Gastroesophageal sphincter (tissue), 4 donors: ENCODE measurements at regions not wholly inside any gene's neighbourhood (a gene's known extent, or its start where the extent isn't known, plus 50 kb on each side); places are given as distances from the start of the nearest gene placed in this dataset.
A peak's percentile ranks its signal among the peaks of the same experiment; 100 is the strongest.

Source experiments
- ATAC-seq: fragments of 150-250 bp; one replicate; pipeline ENCODE4 v1.9.1; 2016; ENCODE audit warnings: mild to moderate bottlenecking, moderate library complexity
- H3K27ac ChIP-seq, 4 donors: fragments of 200-600 bp; sonication (generic) in 3 of 4; 1 replicate in 3 of 4; 2 replicates in 1 of 4; pipeline ENCODE4 v1.5.1; 2016 to 2019
- H3K27me3 ChIP-seq: fragments of 200-600 bp; sonication (generic); one replicate; pipeline ENCODE4 v1.5.1; 2019
- H3K36me3 ChIP-seq, 2 donors: fragments of 200-600 bp; sonication (generic); one replicate each; pipeline ENCODE4 v1.5.1; 2019; ENCODE audit warnings: control low read depth in 1 of 2
- H3K4me1 ChIP-seq, 3 donors: fragments of 200-600 bp; sonication (generic); 1 replicate in 2 of 3; 2 replicates in 1 of 3; pipeline ENCODE4 v1.5.1; 2016 to 2019; ENCODE audit warnings: control low read depth in 2 of 3
- H3K4me3 ChIP-seq, 2 donors: fragments of 200-600 bp; sonication (generic); one replicate each; pipeline ENCODE4 v1.5.1; 2019; ENCODE audit warnings: mild to moderate bottlenecking in 1 of 2, moderate library complexity in 1 of 2
- H3K9me3 ChIP-seq, 3 donors: fragments of 200-600 bp; sonication (generic); one replicate each; pipeline ENCODE4 v1.5.1; 2017 to 2019; ENCODE audit warnings: control low read depth in 2 of 3
- CTCF ChIP-seq, 4 experiments: fragments of 200-600 bp in 2 of 4; fragments of 450-650 bp in 2 of 4; sonication (generic) in 1 of 4; IDR thresholded peaks; one replicate each; pipeline ENCODE4 v1.5.1; 2017 to 2019; ENCODE audit warnings: antibody characterized with exemption in 4 of 4, mild to moderate bottlenecking in 2 of 4, moderate library complexity in 2 of 4
- EP300 ChIP-seq: sonication (generic); formaldehyde crosslinking; IDR thresholded peaks from one replicate; pipeline ENCODE4 v1.6.1; 2017; ENCODE audit warnings: antibody characterized with exemption, mild to moderate bottlenecking
- POLR2A ChIP-seq, 2 donors: fragments of 450-650 bp; IDR thresholded peaks; one replicate each; pipeline ENCODE4 v1.6.1; 2017; ENCODE audit warnings: antibody characterized with exemption in 2 of 2, mild to moderate bottlenecking in 2 of 2, moderate library complexity in 1 of 2
- POLR2AphosphoS5 ChIP-seq: sonication (generic); formaldehyde crosslinking; IDR thresholded peaks from one replicate; pipeline ENCODE4 v1.6.1; 2017; ENCODE audit warnings: antibody characterized with exemption
- WGBS, 2 donors: methylation state at CpG; one replicate each; pipeline ENCODE4 v1.1.5; 2018; ENCODE audit warnings: low coverage in 1 of 2; 5-methylcytosine and 5-hydroxymethylcytosine counted together

- ATAC-seq: no peak
- no peaks in the 10 kb centered on the region for H3K36me3 ChIP-seq
- H3K27me3 ChIP-seq: no peaks in the 10 kb centered on the region
- no peak overlapping the region for H3K4me3 ChIP-seq
- TF ChIP-seq CTCF (IDR thresholded peaks at IDR 0.05) (no peak), POLR2AphosphoS5 (no peak), POLR2A (IDR thresholded peaks at IDR 0.05) (no peak), EP300 (no peak)
- WGBS, 2 donors: 23 to 51% methylated on average over 6 of the region's 7 CpGs
- peak overlapping the region in 2 of 4 donors; percentile 10 to 38 for H3K27ac ChIP-seq
- peaks cover 0 to 14% (median 5%) of the 10 kb centered on the region in 3 donors for H3K4me1 ChIP-seq
- H3K9me3 ChIP-seq: no peaks in the 10 kb centered on the region
These were observed 447.5 kb downstream of the TNS1 start for GRCh38 chr2:217555081-217555876.

DNA sequence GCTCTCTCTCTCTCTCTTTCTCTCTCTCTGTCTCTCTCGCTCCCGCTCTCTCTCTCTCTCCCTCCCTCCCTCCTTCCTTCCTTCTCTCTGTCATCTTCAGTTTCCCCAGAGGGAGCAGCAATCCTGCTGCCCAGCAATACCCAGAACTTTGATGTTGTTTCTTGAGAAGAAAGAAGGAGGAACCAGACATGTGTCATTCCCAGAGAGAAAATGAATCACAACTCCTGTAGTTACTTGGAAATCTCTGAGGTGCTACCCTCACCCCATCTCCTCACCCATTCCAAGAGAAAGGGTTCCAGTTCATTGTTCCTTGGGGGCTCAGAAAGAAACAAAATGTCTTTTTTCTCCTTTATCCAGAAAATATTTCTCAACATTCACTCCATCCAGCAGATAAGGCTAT is 449.1 kb downstream of the TNS1 start:
- H3K4me3 ChIP-seq: no peak overlapping the region
- peaks cover 0 to 14% (median 5%) of the 10 kb centered on the region in 3 donors for H3K4me1 ChIP-seq
- H3K27me3 ChIP-seq: no peaks in the 10 kb centered on the region
- H3K27ac ChIP-seq: no peak overlapping the region
- WGBS, 2 donors: no CpG with 5 or more reads among the region's 2 CpGs
- no peaks in the 10 kb centered on the region for H3K9me3 ChIP-seq
- TF ChIP-seq POLR2A (IDR thresholded peaks at IDR 0.05): no peak
- TF ChIP-seq CTCF (IDR thresholded peaks at IDR 0.05): no peak
- TF ChIP-seq EP300: no peak
- TF ChIP-seq POLR2AphosphoS5: no peak
- ATAC-seq: peak; percentile 19
- H3K36me3 ChIP-seq: no peaks in the 10 kb centered on the region

- Histone ChIP-seq H3K4me3 (no peak overlapping the region), H3K27ac (no peak overlapping the region), H3K9me3 (no peaks in the 10 kb centered on the region), H3K27me3 (no peaks in the 10 kb centered on the region), H3K4me1 (peaks cover 0 to 14% (median 5%) of the 10 kb centered on the region in 3 donors), H3K36me3 (no peaks in the 10 kb centered on the region)
- no peak for ATAC-seq
- TF ChIP-seq POLR2AphosphoS5 (no peak), POLR2A (IDR thresholded peaks at IDR 0.05) (no peak), CTCF (IDR thresholded peaks at IDR 0.05) (no peak), EP300 (no peak)
- WGBS, 2 donors: 100% methylated on average over 4 of the region's 4 CpGs; no CpG with 5 or more reads in 1 of the 2 donors
These were observed 449.6 kb downstream of the TNS1 start for GRCh38 chr2:217553202-217553601.

DNA sequence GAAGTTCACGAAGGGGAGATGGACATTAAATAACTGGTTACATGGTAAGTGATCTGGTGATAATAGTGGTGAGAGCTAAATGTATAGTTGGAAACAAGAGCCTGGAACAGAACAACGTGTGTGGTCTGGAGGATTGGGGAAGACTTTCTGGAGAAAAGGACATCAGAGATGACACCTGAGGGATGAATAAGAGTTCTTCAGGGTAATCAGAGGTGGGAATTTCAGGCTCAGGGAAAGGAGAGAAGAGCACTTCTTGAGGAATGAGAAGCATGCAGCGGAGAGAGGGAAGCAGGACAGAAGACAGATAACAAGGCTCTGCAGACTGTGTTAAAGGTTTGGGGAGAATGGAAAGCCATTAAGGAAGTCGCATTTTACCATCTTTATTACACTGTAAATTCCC is 450.7 kb downstream of the TNS1 start:
- no peaks in the 10 kb centered on the region for H3K9me3 ChIP-seq
- no peak overlapping the region for H3K27ac ChIP-seq
- TF ChIP-seq POLR2AphosphoS5 (no peak), POLR2A (IDR thresholded peaks at IDR 0.05) (no peak), EP300 (no peak), CTCF (IDR thresholded peaks at IDR 0.05) (no peak)
- 88 to 89% methylated on average over 3 to 4 of the region's 4 CpGs for WGBS, 2 donors
- no peak overlapping the region for H3K4me3 ChIP-seq
- ATAC-seq: no peak
- peaks cover 0 to 14% (median 5%) of the 10 kb centered on the region in 3 donors for H3K4me1 ChIP-seq
- H3K27me3 ChIP-seq: no peaks in the 10 kb centered on the region
- no peaks in the 10 kb centered on the region for H3K36me3 ChIP-seq
